ENCODE measurements at regions not wholly inside any gene's neighbourhood (a gene's known extent, or its start where the extent isn't known, plus 50 kb on each side); places are given as distances from the start of the nearest gene placed in this dataset.

DNA sequence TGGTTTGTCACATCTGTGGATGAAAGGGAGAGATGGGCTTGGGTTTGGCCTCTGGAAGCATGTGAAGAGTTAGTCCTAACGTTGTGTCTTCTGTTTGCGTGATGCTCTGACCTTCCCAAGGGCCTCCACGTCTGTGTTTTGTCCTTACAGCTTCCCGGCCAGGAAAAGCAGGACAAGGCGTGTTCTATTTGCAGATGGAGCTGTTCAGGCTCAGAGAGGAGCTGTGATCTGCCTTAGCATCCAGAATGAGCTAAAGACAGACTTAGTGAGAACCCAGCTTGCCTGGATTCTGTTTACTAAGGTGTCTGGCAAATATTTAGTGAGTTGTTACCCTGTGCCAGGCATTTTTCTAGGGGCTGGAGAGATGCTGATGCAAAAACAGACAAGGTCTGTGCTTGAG is 282.1 kb downstream of the CBLN1 start:
- Histone ChIP-seq H3K4me3 (replicated peaks in 1 of 2; ENCODE audit: low read depth in 1 of 2, low read length in 2 of 2) (no peak overlapping the region), H3K9me2 (ENCODE audit: insufficient read depth) (no peaks in the 10 kb centered on the region), H3K4me1 (ENCODE audit: control insufficient read depth in 1 of 2, insufficient read depth in 2 of 2, low read length in 2 of 2) (peaks cover 0 to 3% of the 10 kb centered on the region in 2 experiments; a peak in 1 of 4 replicates), H3K9me3 (ENCODE audit: control insufficient read depth in 1 of 2, insufficient read depth in 1 of 2, low read depth in 1 of 2, low read length in 2 of 2) (no peaks in the 10 kb centered on the region), H3K36me3 (ENCODE audit: control insufficient read depth in 1 of 2, insufficient read depth in 2 of 2, low read length in 2 of 2) (no peaks in the 10 kb centered on the region), H4K20me1 (ENCODE audit: insufficient read depth) (no peaks in the 10 kb centered on the region), H3K27me3 (ENCODE audit: insufficient read depth, low read length) (no peaks in the 10 kb centered on the region), H3K27ac (ENCODE audit: low read depth, low read length) (no peak overlapping the region), H3K4me2 (ENCODE audit: low read length) (no peak overlapping the region), H3K9ac (ENCODE audit: low read length) (no peak overlapping the region), H2AFZ (ENCODE audit: low read depth, low read length, poor library complexity, severe bottlenecking) (no peak overlapping the region), H3K79me2 (ENCODE audit: insufficient read depth, low read length) (no peaks in the 10 kb centered on the region)
- POLR2A ChIA-PET: no interaction called here
- TF ChIP-seq TCF7L2 (IDR thresholded peaks at IDR 0.05; ENCODE audit: borderline replicate concordance, extremely low read depth, insufficient read depth, insufficient read length) (no peak), RAD21 (IDR thresholded peaks at IDR 0.05; ENCODE audit: low read depth) (no peak), POLR2AphosphoS5 (IDR thresholded peaks at IDR 0.05; ENCODE audit: low read depth, low read length) (no peak), YY1 (IDR thresholded peaks at IDR 0.05; ENCODE audit: extremely low read depth, insufficient replicate concordance, low read depth, low read length) (no peak), SRF (IDR thresholded peaks at IDR 0.05; ENCODE audit: low read depth) (no peak), ZFX (IDR thresholded peaks at IDR 0.05) (no peak), CEBPB (IDR thresholded peaks at IDR 0.05; ENCODE audit: low read depth) (no peak), ATF3 (IDR thresholded peaks at IDR 0.05) (no peak)
- CTCF ChIA-PET: no interaction called here
- RAD21 ChIA-PET (ENCODE audit: low non-redundant PET in 1 of 2, low total read pairs in 2 of 2, uncharacterized antibody in 2 of 2, unreplicated experiment in 2 of 2): no interaction called here
- BruUV-seq (replicated peaks): no TSS peak
- no peak for ATAC-seq
- intact Hi-C loops (cut with micrococcal nuclease): loop anchor here (5.0 kb wide), 1 partner anchor 312 kb away; no protein-coding TSS in a partner anchor
- DNase-seq (ENCODE audit: low read depth, low spot score): no peak

DNA sequence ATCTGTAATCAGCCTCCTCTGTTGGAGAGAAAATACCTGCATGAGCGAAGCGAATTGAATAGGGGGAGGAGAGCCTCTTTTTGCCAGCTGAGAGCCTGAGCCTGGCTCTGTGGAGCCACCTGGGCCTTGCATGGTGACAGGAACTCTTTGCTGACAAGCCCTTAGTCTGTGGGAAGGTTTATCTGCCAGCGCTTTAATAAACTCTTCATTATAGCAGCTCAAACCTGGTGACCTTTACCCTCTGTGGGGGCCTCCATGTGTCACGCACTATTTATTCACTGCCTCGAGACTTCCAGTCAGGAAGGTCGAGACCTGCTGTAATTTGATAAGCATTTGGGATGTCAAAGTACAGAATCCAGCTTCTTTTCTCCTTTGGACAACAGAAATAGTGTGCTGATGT is 282.6 kb downstream of the CBLN1 start:
- no peaks in the 10 kb centered on the region for H3K79me2 ChIP-seq (ENCODE audit: insufficient read depth, low read length)
- H3K4me3 ChIP-seq (replicated peaks in 1 of 2; ENCODE audit: low read depth in 1 of 2, low read length in 2 of 2): no peak overlapping the region
- H3K4me1 ChIP-seq (ENCODE audit: control insufficient read depth in 1 of 2, insufficient read depth in 2 of 2, low read length in 2 of 2): peaks cover 0 to 3% of the 10 kb centered on the region in 2 experiments; a peak in 1 of 4 replicates
- no peaks in the 10 kb centered on the region for H3K36me3 ChIP-seq (ENCODE audit: control insufficient read depth in 1 of 2, insufficient read depth in 2 of 2, low read length in 2 of 2)
- ChIA-PET RAD21 (ENCODE audit: low non-redundant PET in 1 of 2, low total read pairs in 2 of 2, uncharacterized antibody in 2 of 2, unreplicated experiment in 2 of 2) (no interaction called here), POLR2A (no interaction called here), CTCF (no interaction called here)
- H3K9me3 ChIP-seq (ENCODE audit: control insufficient read depth in 1 of 2, insufficient read depth in 1 of 2, low read depth in 1 of 2, low read length in 2 of 2): no peaks in the 10 kb centered on the region
- no peak overlapping the region for H3K27ac ChIP-seq (ENCODE audit: low read depth, low read length)
- ATAC-seq (no peak), DNase-seq (ENCODE audit: low read depth, low spot score) (no peak)
- no peaks in the 10 kb centered on the region for H4K20me1 ChIP-seq (ENCODE audit: insufficient read depth)
- H3K9ac ChIP-seq (ENCODE audit: low read length): no peak overlapping the region
- no peak overlapping the region for H3K4me2 ChIP-seq (ENCODE audit: low read length)
- no peak overlapping the region for H2AFZ ChIP-seq (ENCODE audit: low read depth, low read length, poor library complexity, severe bottlenecking)
- H3K9me2 ChIP-seq (ENCODE audit: insufficient read depth): no peaks in the 10 kb centered on the region
- intact Hi-C loops (cut with micrococcal nuclease): loop anchor here (5.0 kb wide), 1 partner anchor 312 kb away; no protein-coding TSS in a partner anchor
- no peaks in the 10 kb centered on the region for H3K27me3 ChIP-seq (ENCODE audit: insufficient read depth, low read length)
- BruUV-seq (replicated peaks): no TSS peak
- TF ChIP-seq POLR2A (IDR thresholded peaks at IDR 0.05; ENCODE audit: borderline replicate concordance, extremely low read depth, insufficient read depth, insufficient read length) (no peak), SP1 (IDR thresholded peaks at IDR 0.05; ENCODE audit: low read depth) (no peak), POLR2AphosphoS5 (IDR thresholded peaks at IDR 0.05; ENCODE audit: low read depth, low read length) (no peak), CEBPB (IDR thresholded peaks at IDR 0.05; ENCODE audit: low read depth) (no peak), ZBTB33 (IDR thresholded peaks at IDR 0.05; ENCODE audit: extremely low read depth, insufficient replicate concordance, low read length) (no peak), SRF (IDR thresholded peaks at IDR 0.05; ENCODE audit: low read depth) (no peak), ZNF274 (IDR thresholded peaks at IDR 0.05; ENCODE audit: low read depth, low read length) (no peak), CTCF (IDR thresholded peaks at IDR 0.05 in 2 of 3, conservative IDR thresholded peaks at IDR 0.05 in 1 of 3; ENCODE audit: borderline replicate concordance in 1 of 3, insufficient read depth in 1 of 3, low read depth in 2 of 3, low read length in 2 of 3) (no peak), EZH2 (IDR thresholded peaks at IDR 0.05) (no peak), ATF3 (IDR thresholded peaks at IDR 0.05) (no peak), EGR1 (IDR thresholded peaks at IDR 0.05; ENCODE audit: low read depth) (no peak), ZFX (IDR thresholded peaks at IDR 0.05) (no peak), RAD21 (IDR thresholded peaks at IDR 0.05; ENCODE audit: low read depth) (no peak)
- TF ChIP-seq, protein P1, sequence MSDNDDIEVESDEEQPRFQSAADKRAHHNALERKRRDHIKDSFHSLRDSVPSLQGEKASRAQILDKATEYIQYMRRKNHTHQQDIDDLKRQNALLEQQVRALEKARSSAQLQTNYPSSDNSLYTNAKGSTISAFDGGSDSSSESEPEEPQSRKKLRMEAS (IDR thresholded peaks at IDR 0.05): no peak
